Left colon (tissue), 2 donors: ENCODE measurements at regions not wholly inside any gene's neighbourhood (a gene's known extent, or its start where the extent isn't known, plus 50 kb on each side); places are given as distances from the start of the nearest gene placed in this dataset.
"Not testable (repeated sequence)": the region's sequence is repeated elsewhere in the genome, so short reads cannot be mapped to it uniquely, and the experiment has no call there.

Experiments used
- ATAC-seq: fragments of 200-7000 bp; cut with Tn5 transposase; one replicate; pipeline ENCODE4 v1.9.1; 2020; ENCODE audit warnings: mild to moderate bottlenecking, moderate library complexity
- DNase-seq, 2 donors: peaks; one replicate each; pipeline ENCODE4 v3.0.0-alpha.2; 2020
- intact Hi-C, 2 donors: fragments of 100-400 bp; cut with DNase I in 1 of 2; cut with micrococcal nuclease in 1 of 2; formaldehyde crosslinking; loops; one replicate each; pipeline versions ENCODE4 v1.11.2 to v1.14.0; 2022; cut with DNase I, micrococcal nuclease
- donor health status: DM: no; HTN: no; CAD: no.
- donor health status: DM: yes; HTN: yes; CAD: no.

DNA sequence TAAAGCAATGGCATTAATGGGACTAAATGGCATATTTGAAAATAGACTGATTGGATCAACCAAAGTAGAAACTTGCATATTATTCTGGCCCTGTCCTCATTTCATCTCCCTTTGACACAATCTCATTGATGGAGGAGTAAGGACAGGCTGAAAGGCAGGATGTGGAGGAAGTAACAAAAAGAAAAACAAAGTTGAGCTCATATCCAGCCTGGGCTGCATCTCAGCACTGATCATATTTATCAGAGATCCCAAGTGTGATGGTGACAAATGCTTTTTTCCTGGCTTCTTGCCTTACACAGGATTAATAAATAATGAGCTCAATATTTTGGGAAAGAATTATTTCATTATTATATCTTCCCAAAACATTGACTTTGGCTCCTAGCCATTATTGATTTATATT, 622.7 kb downstream of the CD109 start:
- intact Hi-C loops: no loop called here
- no peak for DNase-seq
- ATAC-seq: no peak

DNA sequence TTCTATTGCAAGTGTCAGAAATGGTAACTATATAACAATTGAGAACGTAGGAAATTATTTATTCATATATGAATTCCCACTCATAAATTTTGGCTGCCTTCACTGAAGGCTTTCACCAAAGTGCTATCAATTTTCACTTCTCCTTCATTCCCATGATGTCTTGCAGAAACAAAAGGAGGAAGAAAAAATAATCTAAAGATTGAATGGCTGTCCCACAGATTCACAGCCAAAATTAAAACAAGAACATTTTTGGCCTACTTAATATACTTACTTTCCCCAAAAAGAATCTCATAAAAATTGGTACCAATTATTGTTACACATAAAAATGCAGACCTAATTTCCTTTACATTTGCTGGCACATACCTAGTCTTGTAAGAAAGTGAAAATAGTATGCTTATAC, 616.1 kb downstream of the CD109 start:
- intact Hi-C loops: no loop called here
- no peak for DNase-seq

DNA sequence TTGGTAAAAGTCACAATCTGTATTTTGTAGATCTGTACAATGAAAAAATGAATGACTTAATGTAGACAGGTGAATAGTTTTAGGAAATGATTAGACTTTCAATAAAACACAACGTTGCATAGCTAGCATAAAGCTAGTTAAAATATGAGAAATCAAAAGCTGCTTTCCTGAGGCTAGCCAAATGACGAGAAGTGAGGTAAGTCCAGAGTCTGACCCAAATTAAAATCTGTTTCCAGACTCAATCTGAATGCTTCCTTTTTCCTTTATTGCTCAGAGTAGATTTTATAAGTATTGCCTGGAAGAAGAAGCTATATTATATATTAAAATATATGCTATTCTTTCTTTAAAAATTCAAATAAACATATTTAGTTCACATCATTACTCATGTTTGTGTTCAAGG, 615.4 kb downstream of the CD109 start:
- ATAC-seq (no peak), DNase-seq (no peak)
- intact Hi-C loops: no loop called here

More for the DNA sequence above, 616.1 kb downstream of the CD109 start:
- no peak for ATAC-seq

DNA sequence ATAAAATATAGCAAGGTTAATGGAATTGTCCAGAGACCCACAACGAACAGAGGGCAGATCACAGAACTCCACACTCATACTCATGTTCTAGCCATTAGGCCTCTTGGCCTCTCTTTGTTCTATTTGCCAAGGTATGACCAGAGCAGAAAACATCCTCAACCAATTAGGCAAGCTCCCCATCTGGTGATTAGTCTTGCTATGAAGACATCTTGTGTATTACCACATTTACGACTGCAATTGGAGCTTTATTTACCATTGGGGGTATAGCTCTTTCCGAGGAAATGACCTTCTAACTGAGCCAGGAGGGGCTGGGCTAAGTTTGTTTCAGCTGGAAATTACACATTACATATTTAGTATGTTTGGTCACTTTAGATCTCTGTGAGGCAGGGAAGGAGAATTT, 593.9 kb downstream of the CD109 start:
- no peak for ATAC-seq
- no peak for DNase-seq
- intact Hi-C loops: no loop called here

DNA sequence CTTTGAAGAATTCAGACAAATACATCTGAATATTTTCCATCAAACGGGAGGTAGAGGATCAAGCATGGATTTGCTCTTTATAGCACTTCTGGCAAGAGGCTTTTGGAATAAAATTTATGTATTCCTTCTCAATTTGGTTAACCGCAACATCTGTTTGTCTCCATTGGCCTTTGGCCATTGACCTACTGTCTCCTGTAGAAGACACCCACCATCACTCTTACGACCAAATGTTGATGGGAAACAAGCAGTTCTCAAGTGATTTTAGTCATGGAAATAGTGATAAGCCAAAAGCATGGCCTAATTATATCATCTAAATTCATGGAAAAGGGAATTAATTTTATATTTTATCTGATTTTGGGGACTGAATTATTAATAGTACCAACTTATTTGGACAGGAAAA, 591.9 kb downstream of the CD109 start:
- DNase-seq (no peak), ATAC-seq (no peak)
- intact Hi-C loops: no loop called here

DNA sequence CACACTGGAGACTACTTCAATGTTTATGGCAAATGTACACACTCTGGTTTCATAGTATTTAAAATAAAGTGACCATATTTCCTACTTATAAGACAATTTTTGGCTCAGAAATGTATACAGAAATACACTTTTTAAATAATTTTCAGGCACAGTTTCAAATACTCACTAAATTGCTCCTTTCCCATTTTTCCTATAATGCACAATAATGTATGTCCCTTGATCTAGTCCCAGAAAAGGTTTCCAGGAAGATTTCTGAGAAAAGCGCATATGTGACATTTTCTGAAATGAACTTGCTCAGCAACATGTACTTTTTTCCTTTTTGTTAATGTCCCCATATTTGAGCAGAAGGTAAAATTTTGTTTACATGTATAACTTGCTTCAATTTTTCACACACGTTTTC, 591.4 kb downstream of the CD109 start:
- intact Hi-C loops: no loop called here
- no peak for ATAC-seq

DNA sequence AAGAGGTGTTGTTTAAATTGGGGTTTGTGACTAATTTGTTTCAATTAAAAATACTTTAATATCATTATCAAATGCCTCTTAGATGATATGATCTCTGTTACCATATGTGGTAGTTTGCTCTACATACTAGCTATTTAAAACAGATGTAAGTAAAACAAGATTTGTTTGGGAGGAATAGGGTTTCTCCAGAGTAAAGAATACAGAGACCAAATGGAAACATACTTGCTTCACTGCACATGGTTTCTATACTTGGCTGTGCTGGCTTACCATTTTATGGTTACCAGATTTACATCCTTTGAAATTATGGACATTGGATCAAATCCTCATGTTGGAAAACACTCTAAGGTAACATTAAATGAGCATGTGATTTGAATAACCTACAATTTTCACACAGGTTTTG, 588.3 kb downstream of the CD109 start:
- DNase-seq (no peak), ATAC-seq (no peak)
- intact Hi-C loops: no loop called here

More for the DNA sequence above, 591.4 kb downstream of the CD109 start:
- no peak for DNase-seq

DNA sequence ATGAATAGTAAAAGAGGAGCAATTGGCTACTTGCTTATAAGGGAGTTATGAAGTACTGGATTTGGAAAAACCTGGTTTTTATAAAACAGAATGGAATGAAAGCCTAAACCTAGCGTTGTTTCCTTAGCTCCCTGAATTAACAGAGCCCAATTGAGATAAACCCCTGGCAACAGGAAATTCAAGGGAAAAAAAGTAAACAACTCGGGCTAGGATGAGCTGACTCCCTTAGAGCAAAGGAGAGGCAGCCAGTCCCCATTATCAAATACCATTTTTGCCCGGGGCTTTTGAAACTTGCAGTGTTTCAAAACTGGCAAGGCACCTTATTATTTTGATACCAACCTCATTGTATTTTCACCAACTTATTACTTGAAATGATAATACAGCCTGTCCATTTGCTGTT, 587.5 kb downstream of the CD109 start:
- ATAC-seq (no peak), DNase-seq (no peak)
- intact Hi-C loops: no loop called here

DNA sequence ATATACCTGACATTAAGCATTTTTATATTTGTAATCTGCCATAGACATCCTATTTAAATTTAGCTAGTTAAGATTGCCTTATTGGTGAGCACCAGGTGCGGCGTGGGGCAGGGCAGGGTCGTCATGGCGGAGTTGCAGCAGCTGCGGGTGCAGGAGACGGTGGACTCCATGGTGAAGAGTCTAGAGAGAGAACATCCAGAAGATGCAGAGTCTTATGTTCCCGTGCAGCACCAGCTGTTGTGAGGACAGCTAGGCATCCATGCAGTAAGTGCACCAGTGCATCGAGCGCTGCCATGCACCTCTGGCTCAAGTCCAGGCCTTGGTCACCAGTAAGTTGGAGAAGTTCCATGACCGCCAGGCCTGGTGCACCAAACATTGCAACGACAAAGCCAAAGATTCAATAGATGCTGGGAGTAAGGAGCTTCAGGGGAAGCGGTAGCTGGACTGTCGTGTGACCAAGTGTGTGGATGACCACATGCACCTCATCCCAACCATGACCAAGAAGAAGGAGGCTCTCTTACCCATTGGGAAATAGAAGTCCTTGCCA, 586.2 kb downstream of the CD109 start:
- ATAC-seq: no peak
- intact Hi-C loops: no loop called here
- DNase-seq: no peak

DNA sequence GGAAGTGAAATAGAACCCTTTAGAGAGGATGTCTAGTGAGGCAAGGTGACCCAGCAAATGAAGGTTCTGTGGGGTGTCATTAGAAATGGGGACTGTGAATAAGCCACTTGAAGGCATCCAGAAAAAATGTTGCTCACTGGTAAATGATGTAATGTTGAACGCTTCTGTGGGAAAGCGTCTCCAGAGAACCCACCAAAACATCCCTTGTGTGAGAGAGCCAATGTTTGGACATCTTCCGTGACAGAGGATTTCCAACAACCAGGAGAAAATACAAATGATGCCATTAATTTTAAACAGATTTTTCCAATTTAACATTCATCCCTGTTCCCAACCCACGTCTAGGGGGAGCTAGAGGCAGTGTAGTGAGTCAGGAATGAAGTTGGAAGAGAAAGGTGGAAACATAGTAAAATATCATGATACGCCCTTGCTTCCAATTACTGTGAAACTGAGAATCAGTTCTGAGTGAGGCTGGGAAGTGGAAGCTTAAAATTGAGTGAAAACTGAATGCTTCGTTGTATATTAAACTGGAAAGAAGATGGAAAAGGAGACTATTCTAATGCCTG, 584.2 kb downstream of the CD109 start:
- no peak for DNase-seq
- intact Hi-C loops: no loop called here
- no peak for ATAC-seq

DNA sequence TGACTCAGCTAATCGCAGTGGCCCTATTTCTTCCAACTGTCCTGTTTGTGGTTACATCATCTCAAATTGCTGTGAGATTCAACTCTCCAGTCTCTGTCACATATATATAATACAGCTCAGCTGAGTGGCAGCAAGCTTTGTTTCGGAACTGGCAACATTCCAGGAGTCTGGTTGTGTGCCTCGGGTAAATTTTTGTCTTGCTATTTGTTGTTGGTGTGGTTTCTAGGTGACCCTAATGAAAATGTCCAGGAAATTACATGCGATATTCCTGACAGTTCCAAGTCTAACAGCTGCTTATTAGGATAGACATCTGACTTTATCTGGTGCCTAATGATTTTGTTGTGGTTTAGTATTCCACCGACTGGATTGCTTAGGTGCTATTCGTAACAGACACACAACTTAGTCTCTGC, 581.8 kb downstream of the CD109 start:
- no peak for DNase-seq
- ATAC-seq: no peak
- intact Hi-C loops: no loop called here

DNA sequence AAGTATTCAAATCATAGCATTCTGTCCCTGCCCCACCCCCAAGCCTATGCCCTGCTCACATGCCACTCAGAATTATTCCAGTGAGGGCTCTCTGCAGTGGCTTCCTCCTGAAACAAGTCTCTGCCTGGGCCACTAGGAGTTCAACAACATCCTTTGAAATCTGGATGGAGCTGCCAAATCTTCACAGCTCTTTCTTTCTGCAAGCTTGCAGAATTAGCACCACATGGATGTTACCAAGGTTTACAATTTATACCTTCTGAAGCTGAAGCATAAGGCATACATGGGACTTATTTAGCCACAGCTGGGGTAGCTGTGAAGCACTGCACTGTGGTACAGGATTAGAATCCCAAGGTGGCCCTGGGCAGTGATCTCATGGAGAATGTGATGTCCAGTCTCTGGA, 577.5 kb downstream of the CD109 start:
- DNase-seq: no peak
- ATAC-seq: no peak
- intact Hi-C loops: no loop called here

DNA sequence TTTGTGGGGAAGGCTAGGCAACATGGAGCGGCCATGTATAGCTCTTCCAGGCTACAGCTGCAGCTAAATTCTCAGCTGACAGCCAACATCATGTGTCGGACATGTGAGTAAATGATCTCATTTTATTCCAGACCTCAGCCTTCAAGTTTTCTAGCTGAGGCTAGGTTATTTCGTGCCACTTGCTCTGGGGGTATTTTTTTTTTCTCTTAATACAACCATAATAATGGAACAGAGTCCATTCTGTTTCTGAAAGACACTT, 573.5 kb downstream of the CD109 start:
- ATAC-seq: no peak
- no peak for DNase-seq
- intact Hi-C loops: no loop called here

DNA sequence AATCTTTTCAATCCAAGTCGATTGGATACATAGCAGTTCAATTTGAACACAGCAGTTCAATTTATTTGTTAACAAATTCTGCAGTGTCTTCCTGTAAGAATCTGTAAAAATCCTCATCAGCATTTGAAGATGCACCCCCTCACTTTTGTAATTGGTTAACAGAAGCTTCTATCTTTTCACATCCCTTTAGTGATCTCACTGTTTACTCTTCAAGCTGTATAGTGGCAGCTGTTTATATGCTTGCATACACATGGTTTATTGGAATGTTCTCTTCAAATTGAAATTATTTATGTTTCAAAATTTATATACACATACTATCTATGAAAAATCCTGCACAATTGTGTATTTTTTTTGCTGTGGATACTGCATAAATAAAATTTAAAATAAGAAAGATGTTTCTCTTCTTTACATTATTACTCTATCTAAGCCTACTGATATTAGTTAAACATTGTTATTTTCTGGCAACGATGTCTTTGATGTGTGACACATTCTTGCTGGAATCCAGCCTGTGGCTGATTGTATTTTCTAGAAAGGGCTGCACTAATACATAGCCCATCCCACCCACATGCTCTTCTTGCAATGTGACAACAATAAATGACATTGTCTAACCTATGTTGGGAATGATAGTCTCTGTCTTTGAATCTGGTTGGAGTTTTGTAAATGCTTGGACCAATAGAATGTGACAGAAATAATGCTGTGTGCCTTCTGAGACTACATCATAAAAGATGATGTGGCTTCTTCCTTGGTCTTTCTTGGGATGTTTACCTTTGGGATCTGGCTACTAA, 573.0 kb downstream of the CD109 start:
- DNase-seq: no peak
- ATAC-seq: no peak
- intact Hi-C loops: no loop called here

DNA sequence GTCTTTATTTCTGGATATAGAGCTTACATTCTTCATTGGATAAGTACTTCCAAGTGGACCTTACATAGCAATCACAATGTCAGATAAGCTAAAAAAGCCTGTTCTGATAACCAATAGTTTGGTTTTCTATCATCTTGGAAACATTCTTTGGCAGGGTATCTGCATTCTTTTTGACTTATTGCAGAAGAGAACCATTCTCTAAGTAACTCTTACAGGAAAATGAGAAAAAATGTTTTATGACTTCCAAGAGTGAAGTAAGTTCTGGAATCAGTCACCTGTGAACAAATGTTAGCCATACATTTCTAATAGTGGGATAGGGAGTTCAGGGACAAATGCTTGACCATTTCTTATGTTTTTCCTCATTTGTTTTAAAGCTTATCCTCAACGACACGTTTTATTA, 564.0 kb downstream of the CD109 start:
- DNase-seq: no peak
- ATAC-seq: no peak
- intact Hi-C loops: no loop called here

DNA sequence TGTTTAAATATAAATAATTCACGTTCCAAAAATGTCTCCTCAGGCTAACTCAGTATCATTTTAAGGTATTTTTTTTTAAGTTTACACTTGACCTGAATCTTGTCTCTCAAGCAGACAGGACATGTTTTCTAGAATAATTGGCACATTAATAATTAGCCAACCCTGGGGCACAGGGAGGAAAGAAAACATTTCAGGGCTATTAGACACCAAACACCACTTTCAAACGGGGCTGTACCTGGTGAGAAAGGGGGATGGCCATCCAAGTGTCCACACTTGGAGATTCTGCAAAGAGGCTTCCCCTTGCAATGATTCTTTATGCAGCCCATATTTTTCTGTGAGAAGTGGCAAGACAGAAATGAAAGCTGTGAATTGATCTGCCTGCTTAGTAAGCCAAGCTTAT, 560.8 kb downstream of the CD109 start:
- DNase-seq (no peak), ATAC-seq (no peak)
- intact Hi-C loops: no loop called here

DNA sequence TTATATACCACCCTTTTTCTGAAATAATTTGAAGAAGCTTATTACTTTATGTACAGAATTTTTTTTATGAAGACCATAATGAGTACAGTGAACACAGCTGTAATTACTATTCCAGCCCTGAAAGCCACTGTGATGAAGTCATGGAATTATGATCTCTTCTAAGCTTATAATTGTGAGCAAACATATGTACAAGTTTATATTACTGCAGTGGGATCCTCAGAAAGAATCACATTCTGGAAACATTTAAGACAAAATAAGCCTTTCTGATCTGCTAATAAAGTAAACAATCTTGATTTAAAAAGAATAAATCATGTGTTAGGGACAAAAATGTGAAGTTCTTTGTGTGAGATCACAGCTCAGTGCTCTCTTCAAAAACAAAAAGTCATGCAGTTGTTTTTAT, 560.4 kb downstream of the CD109 start:
- no peak for ATAC-seq
- DNase-seq: no peak
- intact Hi-C loops: no loop called here

DNA sequence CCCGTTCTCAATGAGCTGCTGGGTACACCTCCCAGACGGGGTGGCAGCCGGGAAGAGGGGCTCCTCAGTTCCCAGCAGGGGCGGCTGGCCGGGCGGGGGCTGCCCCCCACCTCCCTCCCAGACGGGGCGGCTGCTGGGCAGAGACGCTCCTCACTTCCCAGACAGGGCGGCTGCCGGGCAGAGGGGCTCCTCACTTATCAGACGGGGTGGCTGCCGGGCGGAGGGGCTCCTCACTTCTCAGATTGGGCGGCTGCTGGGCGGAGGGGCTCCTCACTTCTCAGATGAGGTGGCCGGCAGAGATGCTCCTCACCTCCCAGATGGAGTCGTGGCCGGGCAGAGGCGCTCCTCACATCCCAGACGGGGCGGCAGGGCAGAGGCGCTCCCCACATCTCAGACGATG, 559.0 kb downstream of the CD109 start:
- ATAC-seq, intact Hi-C loops, DNase-seq: not testable (repeated sequence)

DNA sequence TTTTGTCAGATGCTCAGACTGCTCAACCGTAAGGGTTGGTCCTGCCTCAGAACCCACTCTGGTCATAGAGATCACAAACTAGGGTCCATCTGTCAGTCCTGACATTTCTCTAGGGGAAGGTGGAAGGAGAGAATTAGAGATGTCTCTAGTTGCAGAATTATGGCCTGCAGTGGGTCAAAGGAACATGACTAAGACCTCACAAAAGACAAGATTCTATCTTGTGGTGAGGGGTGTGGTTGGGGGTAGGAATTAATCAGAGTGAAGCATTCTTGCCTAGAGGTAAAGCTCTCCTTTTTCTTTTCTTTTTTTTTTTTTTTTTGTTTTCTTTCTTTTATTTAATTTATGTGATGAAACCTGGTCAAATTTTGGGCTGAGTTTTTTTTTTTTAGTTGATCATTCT, 558.1 kb downstream of the CD109 start:
- ATAC-seq, intact Hi-C loops, DNase-seq: not testable (repeated sequence)

DNA sequence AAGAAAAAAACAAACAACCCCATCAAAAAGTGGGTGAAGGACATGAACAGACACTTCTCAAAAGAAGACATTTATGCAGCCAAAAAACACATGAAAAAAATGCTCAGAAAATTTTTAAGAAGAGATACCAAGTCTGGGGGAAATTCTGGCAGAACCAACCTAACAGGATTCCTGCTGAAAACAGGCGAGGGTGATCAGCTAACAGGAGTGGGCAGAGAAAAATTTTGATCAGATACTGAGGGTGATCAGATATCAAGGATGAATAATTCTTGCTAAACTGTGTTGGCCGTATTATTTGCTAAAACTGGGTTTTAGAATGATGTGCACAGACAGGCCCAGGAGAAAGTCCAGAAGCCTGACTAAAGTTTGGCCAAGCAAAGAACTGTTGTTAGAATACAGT, 557.3 kb downstream of the CD109 start:
- ATAC-seq (no peak), DNase-seq (no peak)
- intact Hi-C loops: no loop called here
